SK-N-SH treated with all-trans-retinoic acid at 6 μM for 48 hours (cell line): ENCODE measurements at regions not wholly inside any gene's neighbourhood (a gene's known extent, or its start where the extent isn't known, plus 50 kb on each side); places are given as distances from the start of the nearest gene placed in this dataset.

ENCODE experiments used
- ARNTL ChIP-seq: fragments of 450-650 bp; formaldehyde crosslinking; IDR thresholded peaks from 2 replicates; pipeline ENCODE4 v1.5.0; 2020; ENCODE audit warnings: low read depth, mild to moderate bottlenecking, moderate library complexity, borderline replicate concordance
- BACH2 ChIP-seq: fragments of 250-450 bp; sonication (Bioruptor Pico); IDR thresholded peaks from 2 replicates; pipeline ENCODE4 v1.9.0; 2021; ENCODE audit warnings: mild to moderate bottlenecking, borderline replicate concordance
- GLIS3 ChIP-seq: fragments of 250-450 bp; sonication (Bioruptor Pico); IDR thresholded peaks from 2 replicates; pipeline ENCODE4 v1.5.0; 2020; ENCODE audit warnings: mild to moderate bottlenecking, moderate library complexity
- PPARA ChIP-seq: fragments of 250-450 bp; sonication (Bioruptor Pico); IDR thresholded peaks from 2 replicates; pipeline ENCODE4 v1.5.0; 2020; ENCODE audit warnings: mild to moderate bottlenecking, borderline replicate concordance
- RARB ChIP-seq: fragments of 250-450 bp; sonication (Bioruptor Pico); IDR thresholded peaks from 2 replicates; pipeline ENCODE4 v1.8.0; 2021; ENCODE audit warnings: mild to moderate bottlenecking, moderate library complexity
- ZFP3 ChIP-seq: fragments of 250-450 bp; sonication (Bioruptor Pico); IDR thresholded peaks from 2 replicates; pipeline ENCODE4 v1.5.0; 2020; ENCODE audit warnings: mild to moderate bottlenecking, moderate library complexity
- ZFP30 ChIP-seq: fragments of 450-650 bp; formaldehyde crosslinking; IDR thresholded peaks from 2 replicates; pipeline ENCODE4 v1.5.0; 2022; ENCODE audit warnings: mild to moderate bottlenecking, moderate library complexity
- ZNF565 ChIP-seq: fragments of 450-650 bp; formaldehyde crosslinking; conservative IDR thresholded peaks from 2 replicates; pipeline ENCODE4 v1.5.0; 2020; ENCODE audit warnings: low read depth, mild to moderate bottlenecking, moderate library complexity
- ZNF8 ChIP-seq: fragments of 450-650 bp; formaldehyde crosslinking; IDR thresholded peaks from 2 replicates; pipeline ENCODE4 v1.5.0; 2020; ENCODE audit warnings: mild to moderate bottlenecking, moderate library complexity
- TF ChIP-seq, protein P1 (sequence below): fragments of 250-450 bp; sonication (Bioruptor Pico); IDR thresholded peaks from 2 replicates; pipeline ENCODE4 v1.8.0; 2020; ENCODE audit warnings: mild to moderate bottlenecking, moderate library complexity, borderline replicate concordance

DNA sequence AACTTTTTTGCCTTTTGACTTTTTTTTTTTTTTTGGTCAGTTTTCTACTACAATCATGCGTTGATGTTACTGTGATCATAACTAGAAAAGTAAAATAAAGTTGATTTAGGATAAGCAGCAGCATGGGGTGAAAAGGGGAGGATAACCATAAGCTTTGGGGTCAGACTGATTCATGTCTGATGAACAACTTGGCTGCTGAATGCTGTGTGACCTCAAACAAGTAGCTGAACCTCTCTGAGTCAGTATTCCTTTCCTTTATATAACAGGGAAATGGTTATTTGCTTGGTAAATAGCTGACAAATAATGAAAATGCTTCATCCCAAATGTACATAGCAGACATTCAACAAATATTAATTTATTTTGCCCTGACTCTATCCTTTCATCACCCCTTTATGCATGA is 413.0 kb downstream of the VRK1 start:
- no peak for TF ChIP-seq BACH2 (CRISPR knock-in tag)
- TF ChIP-seq ZNF8 (CRISPR knock-in tag) = no peak
- TF ChIP-seq ZFP3 (CRISPR knock-in tag) = no peak
- TF ChIP-seq ARNTL = no peak
- TF ChIP-seq, protein P1, sequence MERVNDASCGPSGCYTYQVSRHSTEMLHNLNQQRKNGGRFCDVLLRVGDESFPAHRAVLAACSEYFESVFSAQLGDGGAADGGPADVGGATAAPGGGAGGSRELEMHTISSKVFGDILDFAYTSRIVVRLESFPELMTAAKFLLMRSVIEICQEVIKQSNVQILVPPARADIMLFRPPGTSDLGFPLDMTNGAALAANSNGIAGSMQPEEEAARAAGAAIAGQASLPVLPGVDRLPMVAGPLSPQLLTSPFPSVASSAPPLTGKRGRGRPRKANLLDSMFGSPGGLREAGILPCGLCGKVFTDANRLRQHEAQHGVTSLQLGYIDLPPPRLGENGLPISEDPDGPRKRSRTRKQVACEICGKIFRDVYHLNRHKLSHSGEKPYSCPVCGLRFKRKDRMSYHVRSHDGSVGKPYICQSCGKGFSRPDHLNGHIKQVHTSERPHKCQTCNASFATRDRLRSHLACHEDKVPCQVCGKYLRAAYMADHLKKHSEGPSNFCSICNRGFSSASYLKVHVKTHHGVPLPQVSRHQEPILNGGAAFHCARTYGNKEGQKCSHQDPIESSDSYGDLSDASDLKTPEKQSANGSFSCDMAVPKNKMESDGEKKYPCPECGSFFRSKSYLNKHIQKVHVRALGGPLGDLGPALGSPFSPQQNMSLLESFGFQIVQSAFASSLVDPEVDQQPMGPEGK (CRISPR knock-in tag) = no peak
- no peak for TF ChIP-seq RARB (CRISPR knock-in tag)
- TF ChIP-seq ZNF565 (CRISPR knock-in tag) = no peak
- TF ChIP-seq GLIS3 = no peak
- no peak for TF ChIP-seq PPARA (CRISPR knock-in tag)
- TF ChIP-seq ZFP30 = no peak
